ENCODE measurements at regions not wholly inside any gene's neighbourhood (a gene's known extent, or its start where the extent isn't known, plus 50 kb on each side); places are given as distances from the start of the nearest gene placed in this dataset.

DNA sequence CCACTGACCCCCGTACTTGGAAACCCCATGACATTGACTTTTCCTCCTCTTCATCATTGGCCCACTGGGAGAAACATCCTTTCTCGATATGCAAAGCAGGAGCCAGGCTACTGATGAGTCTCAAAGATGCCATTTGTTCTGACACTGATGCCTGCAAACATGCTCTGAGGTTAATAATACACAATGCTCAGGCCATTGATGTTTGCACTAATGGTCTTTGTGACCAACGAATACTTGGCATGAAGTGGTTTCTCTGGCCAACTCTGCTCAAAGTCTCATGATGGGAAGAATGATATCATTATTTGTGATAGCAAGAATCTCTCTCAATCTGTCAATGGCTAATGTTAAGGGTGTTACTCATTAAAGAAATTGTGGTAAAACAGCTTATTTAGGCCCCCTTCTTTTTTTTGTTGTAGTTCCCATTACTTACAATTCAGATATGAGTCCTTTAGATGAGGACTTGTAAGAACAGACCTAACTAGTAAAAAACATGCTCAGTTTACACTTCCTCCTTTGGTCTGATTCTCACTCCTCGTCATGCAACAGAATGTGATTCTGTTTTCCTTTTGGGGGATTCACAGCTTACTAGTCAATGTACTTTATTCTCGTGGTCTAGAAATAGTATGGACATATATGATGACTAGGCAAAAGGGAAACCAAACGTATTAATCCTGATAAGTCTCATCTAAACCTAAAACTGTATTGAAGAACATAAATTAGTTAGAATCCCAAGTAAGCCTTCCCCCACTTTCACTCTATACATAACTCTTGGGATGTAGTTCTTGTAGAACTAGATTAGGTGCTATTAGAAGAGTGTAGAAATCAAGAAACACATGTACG, 488.8 kb upstream of the DPPA4 start:
- no peak overlapping the region for H3K4me3 ChIP-seq (ENCODE audit: low read length)
- TF ChIP-seq, protein P1, sequence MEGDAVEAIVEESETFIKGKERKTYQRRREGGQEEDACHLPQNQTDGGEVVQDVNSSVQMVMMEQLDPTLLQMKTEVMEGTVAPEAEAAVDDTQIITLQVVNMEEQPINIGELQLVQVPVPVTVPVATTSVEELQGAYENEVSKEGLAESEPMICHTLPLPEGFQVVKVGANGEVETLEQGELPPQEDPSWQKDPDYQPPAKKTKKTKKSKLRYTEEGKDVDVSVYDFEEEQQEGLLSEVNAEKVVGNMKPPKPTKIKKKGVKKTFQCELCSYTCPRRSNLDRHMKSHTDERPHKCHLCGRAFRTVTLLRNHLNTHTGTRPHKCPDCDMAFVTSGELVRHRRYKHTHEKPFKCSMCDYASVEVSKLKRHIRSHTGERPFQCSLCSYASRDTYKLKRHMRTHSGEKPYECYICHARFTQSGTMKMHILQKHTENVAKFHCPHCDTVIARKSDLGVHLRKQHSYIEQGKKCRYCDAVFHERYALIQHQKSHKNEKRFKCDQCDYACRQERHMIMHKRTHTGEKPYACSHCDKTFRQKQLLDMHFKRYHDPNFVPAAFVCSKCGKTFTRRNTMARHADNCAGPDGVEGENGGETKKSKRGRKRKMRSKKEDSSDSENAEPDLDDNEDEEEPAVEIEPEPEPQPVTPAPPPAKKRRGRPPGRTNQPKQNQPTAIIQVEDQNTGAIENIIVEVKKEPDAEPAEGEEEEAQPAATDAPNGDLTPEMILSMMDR (conservative IDR thresholded peaks at IDR 0.05; ENCODE audit: low read length) = no peak
- no peak for DNase-seq (ENCODE audit: low read depth)

DNA sequence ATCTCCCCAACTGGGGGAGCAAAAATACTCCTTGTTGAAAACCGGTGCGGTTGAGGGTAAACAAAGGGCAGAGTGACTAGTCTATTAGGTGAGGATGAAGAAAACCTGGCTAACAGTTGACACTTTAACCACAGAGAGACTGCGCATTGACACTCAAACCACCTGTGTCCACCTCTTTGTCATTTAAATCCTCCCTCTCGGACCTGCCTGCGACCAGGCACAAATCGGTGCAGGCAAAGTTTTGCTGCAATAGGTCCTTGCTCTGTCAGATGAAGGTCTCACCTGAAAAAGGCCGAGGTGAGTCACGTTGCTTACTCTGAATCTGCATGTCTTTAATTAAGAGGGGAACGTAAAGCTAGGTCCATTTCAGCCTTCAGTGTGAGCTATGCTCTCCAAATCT, 494.1 kb upstream of the DPPA4 start:
- DNase-seq (ENCODE audit: low read depth) = no peak
- no peak overlapping the region for H3K4me3 ChIP-seq (ENCODE audit: low read length)
- TF ChIP-seq, protein P1 (conservative IDR thresholded peaks at IDR 0.05; ENCODE audit: low read length) = no peak

DNA sequence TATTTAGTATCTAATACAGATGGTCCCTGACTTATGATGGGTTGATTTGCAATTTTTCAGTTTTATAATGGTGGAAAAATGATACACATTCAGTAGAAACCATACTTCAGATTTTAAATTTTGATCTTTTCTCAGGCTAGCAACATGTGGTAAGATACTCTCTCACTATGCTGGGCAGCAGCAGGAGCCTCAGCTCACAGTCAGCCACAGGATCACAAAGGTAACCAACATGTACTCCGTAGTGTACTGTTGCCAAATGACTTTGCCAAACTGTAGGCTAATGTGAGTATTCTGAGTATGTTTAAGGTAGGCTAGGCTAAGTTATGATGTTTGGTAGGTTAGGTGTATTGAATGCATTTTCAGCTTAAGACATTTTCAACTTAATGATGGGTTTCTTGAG, 498.6 kb upstream of the DPPA4 start:
- no peak for DNase-seq (ENCODE audit: low read depth)
- no peak overlapping the region for H3K4me3 ChIP-seq (ENCODE audit: low read length)
- TF ChIP-seq, protein P1 (conservative IDR thresholded peaks at IDR 0.05; ENCODE audit: low read length) = no peak

DNA sequence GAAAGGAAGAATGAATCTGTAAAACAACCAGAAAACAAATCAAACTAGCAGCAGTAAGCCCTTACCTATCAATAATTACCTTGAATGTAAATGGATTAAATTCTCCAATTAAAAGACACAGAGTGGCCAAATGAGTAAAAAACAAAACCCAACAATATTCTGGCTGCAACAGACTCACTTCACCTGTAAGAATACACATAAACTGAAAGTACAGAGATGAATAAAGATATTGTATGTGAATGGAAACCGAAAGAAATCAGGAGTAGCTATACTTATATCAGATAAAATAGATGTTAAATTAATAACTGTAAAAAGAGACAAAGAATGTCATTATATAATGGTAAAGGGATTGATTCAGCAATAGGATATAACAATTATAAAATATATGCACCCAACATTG, 514.5 kb upstream of the DPPA4 start:
- no peak overlapping the region for H3K4me3 ChIP-seq (ENCODE audit: low read length)
- TF ChIP-seq, protein P1 (conservative IDR thresholded peaks at IDR 0.05; ENCODE audit: low read length) = no peak
- DNase-seq (ENCODE audit: low read depth) = no peak

DNA sequence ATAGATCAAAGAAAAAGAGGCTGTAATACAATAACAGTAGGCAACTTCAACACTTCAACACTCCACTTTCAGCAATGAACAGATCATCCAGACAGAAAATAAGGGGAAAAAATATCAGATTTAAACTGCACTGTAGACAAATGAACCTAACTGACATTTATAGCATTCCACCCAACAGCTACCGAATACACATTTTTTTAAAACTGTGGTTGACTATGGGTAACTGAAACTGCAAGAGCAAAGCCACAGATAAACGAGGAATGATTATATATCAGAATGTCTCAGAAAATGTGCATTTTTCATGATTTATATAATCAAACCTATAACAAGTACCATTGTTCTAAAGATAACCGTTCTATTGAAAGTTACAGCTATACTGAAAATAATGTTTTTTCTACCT, 514.9 kb upstream of the DPPA4 start:
- TF ChIP-seq, protein P1 (conservative IDR thresholded peaks at IDR 0.05; ENCODE audit: low read length) = no peak
- H3K4me3 ChIP-seq (ENCODE audit: low read length) = no peak overlapping the region
- DNase-seq (ENCODE audit: low read depth) = no peak

DNA sequence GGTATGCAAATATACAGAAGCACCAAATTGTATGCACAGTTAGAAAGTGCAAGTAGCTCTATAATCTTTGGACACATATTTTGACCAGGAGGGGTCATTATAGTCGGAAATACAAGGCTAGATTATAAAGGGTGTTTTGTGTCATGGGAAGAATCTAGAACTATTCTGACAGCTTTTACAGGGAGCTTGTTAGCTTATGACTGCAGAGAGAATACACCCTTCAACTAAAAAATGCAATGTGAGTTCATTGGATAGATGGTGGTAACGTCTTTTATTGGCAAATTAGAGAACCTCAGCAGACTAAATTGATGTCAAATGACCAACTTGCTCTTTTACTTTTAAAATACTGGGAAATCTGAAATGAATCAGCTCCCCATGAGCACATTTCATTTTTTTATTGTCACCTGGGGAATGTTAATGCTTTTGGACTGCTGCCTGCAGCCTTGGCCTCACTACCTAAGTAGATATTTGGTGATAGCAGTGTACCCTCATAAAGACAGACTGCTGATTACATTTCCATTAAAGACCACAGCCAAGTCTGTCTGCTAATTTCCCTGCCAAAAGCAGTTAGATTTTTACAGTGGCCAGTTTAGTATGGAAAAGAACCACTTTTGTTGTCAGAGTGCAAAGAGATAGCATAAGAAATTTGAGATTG, 515.9 kb upstream of the DPPA4 start:
- TF ChIP-seq, protein P1 (conservative IDR thresholded peaks at IDR 0.05; ENCODE audit: low read length) = no peak
- DNase-seq (ENCODE audit: low read depth) = no peak
- no peak overlapping the region for H3K4me3 ChIP-seq (ENCODE audit: low read length)

DNA sequence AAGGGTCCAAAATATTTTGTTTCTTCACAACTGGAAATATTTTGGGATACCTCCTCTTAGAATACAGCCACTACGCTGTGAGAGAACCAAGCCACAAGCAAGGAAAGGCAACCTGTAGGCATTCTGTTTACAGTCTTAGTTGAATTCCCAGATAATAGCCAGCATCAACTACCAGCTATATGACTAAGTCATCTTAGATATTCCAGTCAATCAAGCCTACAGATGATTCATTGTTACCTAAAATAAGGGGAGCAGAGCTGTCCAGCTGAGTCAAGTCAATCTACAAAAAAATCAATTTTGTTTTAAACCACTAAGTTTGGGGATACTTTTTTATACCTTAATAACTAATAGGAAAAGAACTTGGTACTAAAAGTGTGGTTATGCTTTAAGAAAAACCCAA, 526.4 kb upstream of the DPPA4 start:
- TF ChIP-seq, protein P1 (conservative IDR thresholded peaks at IDR 0.05; ENCODE audit: low read length) = no peak
- no peak for DNase-seq (ENCODE audit: low read depth)
- no peak overlapping the region for H3K4me3 ChIP-seq (ENCODE audit: low read length)
